ENCODE measurements at regions not wholly inside any gene's neighbourhood (a gene's known extent, or its start where the extent isn't known, plus 50 kb on each side); places are given as distances from the start of the nearest gene placed in this dataset.
A peak's percentile ranks its signal among the peaks of the same experiment; 100 is the strongest.

DNA sequence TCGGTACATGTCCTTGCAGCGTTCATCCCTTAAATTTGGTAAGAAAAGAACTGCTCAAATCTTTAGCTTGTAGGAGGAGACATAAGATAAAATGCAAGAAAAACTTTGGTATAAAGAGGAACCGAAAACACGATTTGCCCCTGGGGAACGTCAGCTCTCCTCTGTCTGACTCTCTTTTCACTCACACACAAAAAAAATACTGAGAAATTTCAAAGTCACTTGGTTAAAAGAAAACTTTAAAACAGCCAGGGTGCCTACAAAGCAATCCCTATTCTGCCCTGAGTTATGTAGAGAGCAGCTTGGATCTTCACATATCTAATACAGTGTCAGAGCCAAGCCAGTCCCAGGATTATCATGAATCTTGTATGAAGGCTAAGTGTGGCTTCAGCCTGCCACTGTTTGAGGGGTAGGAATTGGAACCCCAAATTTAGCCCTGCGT is 248.5 kb upstream of the CXXC4 start:
- Histone ChIP-seq H3K4me3 (no peak overlapping the region), H3K36me3 (no peaks in the 10 kb centered on the region), H3K9me3 (no peaks in the 10 kb centered on the region), H3K27me3 (no peaks in the 10 kb centered on the region)
- DNase-seq = no peak

DNA sequence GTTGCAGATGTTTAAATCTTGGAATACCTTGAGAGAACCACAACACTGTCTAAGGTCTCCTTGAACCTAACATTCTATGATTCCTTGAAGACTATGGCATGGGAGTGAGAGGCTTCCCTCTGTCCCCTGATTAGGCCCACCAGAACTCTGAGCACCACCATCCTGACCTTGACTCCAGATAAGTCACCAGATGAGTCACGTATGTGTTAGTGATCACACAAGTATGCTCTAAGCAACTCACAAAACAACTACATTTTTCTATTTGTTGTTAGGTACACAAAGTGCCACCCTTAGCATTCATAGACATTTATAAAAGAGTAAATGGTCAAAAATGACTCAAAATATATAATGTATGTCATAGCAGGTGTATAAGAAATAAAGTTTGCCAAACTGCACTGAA is 252.9 kb upstream of the CXXC4 start:
- no peaks in the 10 kb centered on the region for H3K27me3 ChIP-seq
- H3K9me3 ChIP-seq = no peaks in the 10 kb centered on the region
- H3K4me3 ChIP-seq = no peak overlapping the region
- DNase-seq = no peak
- no peaks in the 10 kb centered on the region for H3K36me3 ChIP-seq

DNA sequence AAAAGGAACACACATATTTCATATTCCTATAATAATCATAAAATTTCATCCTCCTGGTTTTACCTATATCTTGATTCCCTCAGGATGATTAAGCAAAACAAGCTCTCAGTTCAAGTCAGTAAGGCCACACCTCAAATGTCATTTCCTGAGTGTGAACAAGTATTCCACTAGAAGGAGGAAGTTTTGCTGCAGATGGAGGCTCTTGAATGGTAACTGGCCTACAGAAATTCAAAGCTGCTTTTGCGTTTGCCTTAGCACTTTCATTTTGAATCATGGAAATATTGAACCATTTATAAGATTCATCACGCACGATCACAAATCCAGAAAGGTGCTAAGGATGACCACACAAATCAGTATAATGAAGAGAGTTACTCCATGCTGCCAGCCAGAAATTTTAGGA is 254.4 kb upstream of the CXXC4 start:
- Histone ChIP-seq H3K4me3 (no peak overlapping the region), H3K9me3 (no peaks in the 10 kb centered on the region), H3K36me3 (no peaks in the 10 kb centered on the region), H3K27me3 (no peaks in the 10 kb centered on the region)
- DNase-seq = no peak

DNA sequence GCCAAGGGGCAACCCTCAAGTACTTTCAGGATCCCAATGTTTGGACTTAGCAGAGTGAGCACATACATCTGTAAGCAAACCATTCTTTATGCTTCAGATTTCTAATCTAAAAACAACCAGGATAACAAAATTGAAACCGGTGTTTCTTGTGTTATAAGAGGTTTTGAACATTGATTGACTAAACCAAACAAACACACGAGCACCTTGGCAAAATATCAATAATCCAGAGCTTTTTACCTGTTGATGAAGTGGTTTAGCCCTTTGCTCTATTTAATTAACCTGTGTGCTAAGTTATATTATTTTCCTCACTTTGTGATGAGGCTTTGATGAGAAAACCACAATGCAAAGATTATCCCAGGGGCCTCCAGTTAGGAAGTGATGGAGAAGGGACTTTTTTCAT is 255.3 kb upstream of the CXXC4 start:
- Histone ChIP-seq H3K4me3 (no peak overlapping the region), H3K36me3 (no peaks in the 10 kb centered on the region)

DNA sequence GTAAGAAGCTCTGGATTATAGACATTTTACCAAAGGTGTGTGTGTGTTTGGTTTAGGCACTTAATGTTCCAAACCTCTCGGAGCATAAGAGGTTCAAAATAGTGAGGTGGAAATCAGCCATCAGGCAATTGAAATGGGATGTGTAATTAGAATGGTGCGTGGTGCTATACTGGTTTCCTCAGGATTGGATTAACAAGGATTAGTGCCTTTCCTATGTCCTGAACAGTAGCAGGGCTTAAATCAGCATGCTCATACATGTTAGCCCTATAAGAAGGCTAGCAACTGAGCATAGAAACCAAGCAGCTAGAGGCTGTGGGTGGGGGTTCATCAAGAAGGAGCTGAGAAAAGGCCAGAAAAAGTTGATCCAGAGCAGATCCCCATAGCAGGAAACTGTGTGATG is 256.8 kb upstream of the CXXC4 start:
- Histone ChIP-seq H3K9me3 (no peaks in the 10 kb centered on the region), H3K4me3 (no peak overlapping the region), H3K27me3 (no peaks in the 10 kb centered on the region), H3K36me3 (no peaks in the 10 kb centered on the region)
- no peak for DNase-seq

More for the DNA sequence above, 255.3 kb upstream of the CXXC4 start:
- no peak for DNase-seq
- Histone ChIP-seq H3K27me3 (no peaks in the 10 kb centered on the region), H3K9me3 (no peaks in the 10 kb centered on the region)

DNA sequence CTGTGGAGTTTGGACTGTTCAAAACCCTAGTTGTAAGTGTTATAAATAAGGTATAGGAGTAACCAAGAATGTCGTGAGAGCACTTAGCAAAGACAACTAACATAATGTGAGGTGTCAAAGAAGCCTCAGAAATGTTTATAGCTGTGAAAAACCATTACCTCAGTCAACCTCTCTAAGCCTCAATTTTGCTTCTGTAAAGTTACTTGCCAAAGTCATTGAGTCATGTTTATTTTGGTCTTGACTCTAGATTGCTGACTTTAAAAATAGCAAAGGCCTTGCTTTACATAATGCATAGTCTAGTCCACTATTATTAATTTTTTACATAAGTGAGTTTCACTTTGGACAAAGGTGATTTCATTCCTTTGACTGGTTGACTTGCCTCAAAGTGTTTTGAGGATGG is 257.6 kb upstream of the CXXC4 start:
- Histone ChIP-seq H3K36me3 (no peaks in the 10 kb centered on the region), H3K27me3 (no peaks in the 10 kb centered on the region), H3K9me3 (no peaks in the 10 kb centered on the region), H3K4me3 (no peak overlapping the region)
- DNase-seq = no peak

DNA sequence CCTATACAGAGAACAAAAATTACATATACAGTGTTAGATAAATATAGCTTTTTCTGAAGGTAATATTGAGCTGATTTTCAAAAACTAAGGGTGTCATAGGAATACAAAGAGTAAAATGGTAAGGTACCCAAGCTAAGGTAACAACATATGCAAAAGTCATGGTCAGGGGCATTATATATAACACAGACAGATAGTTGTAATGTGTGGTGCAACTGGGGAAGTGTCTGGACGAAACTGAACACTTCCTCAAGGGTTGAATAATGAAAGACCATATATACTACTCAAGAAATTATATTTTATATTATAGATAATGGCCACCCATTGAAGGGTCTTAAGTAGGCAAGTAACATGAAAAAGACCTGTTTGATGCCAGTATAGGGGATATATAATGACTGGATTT is 262.1 kb upstream of the CXXC4 start:
- no peak overlapping the region for H3K4me3 ChIP-seq
- DNase-seq = no peak
- H3K27me3 ChIP-seq = no peaks in the 10 kb centered on the region
- H3K36me3 ChIP-seq = no peaks in the 10 kb centered on the region
- H3K9me3 ChIP-seq = no peaks in the 10 kb centered on the region

DNA sequence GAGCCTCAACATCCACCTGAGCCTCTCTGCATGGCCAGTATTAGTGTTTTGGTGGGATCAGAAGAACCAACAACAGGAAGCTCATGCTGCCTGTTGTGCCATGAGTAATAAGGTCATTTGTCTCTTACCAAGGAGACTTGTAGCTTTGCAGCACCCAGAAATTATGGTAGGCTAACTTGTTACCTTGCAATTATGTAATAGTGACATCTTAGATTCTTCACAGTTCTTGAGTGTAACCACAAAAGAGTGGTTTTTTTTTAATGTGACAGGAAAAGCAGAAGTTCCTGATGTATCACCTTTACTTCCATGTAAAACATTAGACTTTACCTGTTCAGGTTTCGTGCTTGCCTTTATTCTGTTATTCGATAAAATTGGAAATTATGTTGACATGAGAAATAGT is 263.9 kb upstream of the CXXC4 start:
- H3K9me3 ChIP-seq = no peaks in the 10 kb centered on the region
- no peak overlapping the region for H3K4me3 ChIP-seq
- no peaks in the 10 kb centered on the region for H3K27me3 ChIP-seq
- H3K36me3 ChIP-seq = no peaks in the 10 kb centered on the region
- DNase-seq = no peak

DNA sequence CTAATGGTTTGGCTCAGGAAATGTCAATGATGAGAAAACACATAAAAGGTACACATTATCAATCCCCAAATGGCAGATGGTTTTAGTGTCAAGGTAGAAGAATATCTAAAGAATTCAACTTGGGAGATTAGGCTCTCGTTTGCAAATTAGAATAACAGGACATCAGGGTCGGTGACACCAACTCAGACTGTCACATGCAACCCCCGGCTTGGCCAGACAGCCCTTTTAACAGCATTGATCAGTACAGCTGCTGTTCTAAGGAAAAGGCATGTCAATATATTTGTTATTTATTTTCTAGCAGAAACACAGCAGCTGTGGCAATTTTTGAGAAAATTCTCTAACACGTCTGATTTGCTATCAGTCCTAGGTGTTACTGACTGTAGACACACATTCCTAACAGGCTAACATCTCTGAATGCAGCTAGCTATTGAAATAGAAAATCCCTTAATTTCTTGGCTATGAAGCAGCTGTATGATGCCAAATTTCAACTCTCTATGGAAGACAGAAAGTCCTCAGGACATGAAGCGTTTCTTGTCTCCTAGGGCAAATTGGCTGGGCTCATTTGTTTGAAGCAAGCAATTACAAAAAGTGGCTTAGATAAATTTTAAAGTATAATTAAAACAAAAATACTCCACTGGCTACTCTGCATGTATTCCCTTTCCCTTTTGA is 269.0 kb upstream of the CXXC4 start:
- Histone ChIP-seq H3K9me3 (no peaks in the 10 kb centered on the region), H3K4me3 (no peak overlapping the region), H3K36me3 (no peaks in the 10 kb centered on the region), H3K27me3 (no peaks in the 10 kb centered on the region)
- DNase-seq = no peak

DNA sequence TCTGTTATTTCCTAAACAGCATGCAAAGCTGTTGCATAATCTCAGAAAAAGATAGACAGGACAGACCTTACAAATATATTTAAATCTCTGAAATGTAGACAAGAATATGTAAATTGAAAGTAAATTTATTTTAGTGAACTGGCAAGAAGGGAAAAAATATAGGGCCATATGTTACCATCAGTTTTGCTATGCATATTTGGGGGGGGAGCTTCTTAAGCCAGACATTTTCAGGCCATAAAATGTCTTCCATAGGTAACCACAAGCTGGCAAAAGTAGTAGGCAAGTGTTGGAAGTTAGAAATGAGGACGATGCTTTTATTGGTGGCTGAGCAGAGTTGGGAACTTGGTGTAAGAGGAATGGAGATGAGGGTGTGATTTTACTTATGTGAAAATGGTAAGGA is 272.0 kb upstream of the CXXC4 start:
- no peak for DNase-seq
- no peaks in the 10 kb centered on the region for H3K36me3 ChIP-seq
- no peak overlapping the region for H3K4me3 ChIP-seq
- H3K9me3 ChIP-seq = no peaks in the 10 kb centered on the region
- H3K27me3 ChIP-seq = no peaks in the 10 kb centered on the region

DNA sequence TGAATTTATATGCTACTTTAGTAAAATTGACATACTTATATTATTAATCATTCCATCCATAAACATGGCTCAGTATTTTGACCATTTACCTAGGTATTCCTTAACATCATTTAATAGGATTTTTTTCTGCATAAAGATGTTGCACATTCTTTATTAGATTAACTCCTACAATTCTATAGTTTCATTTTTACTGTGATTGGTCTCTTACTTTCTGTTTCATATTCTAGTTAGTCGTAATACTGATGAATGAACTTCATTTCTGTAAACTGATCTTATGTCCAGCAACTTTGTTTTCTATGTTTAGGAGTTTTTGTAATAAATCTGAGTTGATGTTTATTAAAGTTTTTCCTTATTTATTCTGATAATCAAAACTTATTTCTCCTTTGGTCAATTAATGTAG is 278.2 kb upstream of the CXXC4 start:
- no peaks in the 10 kb centered on the region for H3K27me3 ChIP-seq
- H3K4me3 ChIP-seq = no peak overlapping the region
- H3K36me3 ChIP-seq = no peaks in the 10 kb centered on the region
- no peak for DNase-seq
- no peaks in the 10 kb centered on the region for H3K9me3 ChIP-seq

DNA sequence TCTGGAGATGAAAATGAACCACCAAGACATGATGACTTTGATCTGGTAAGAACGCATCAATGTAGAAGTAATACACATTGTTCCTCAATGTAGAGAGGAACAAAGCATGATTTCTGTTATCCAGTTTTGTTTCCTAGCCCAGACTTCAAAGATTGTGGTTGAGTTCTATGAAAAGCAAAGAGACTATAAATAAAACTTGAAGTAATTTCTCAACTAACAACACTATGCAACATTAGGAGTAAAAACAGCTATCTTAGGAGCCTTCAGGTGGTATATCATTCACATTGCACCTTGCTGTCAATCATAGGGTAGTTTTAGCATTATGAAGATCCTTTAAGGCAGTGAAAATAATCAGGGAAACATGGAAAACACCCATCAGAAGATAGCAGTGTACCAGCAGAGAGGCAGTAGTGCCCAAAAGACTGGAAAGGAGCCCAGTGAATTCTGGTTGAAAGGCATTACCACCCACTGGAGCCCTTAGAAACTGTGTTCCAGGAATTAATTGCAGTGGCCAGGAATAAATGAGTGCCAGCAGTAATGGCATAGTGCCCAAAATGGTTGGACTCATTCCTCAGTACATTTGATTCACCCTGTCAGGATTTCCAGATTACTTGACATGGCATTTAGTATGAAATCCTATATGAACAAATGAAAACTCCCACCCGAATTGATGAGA is 300.7 kb upstream of the CXXC4 start:
- H3K27me3 ChIP-seq = no peaks in the 10 kb centered on the region
- H3K36me3 ChIP-seq = no peaks in the 10 kb centered on the region
- H3K4me3 ChIP-seq = no peak overlapping the region
- H3K9me3 ChIP-seq = no peaks in the 10 kb centered on the region
- peak; percentile 3 for DNase-seq

DNA sequence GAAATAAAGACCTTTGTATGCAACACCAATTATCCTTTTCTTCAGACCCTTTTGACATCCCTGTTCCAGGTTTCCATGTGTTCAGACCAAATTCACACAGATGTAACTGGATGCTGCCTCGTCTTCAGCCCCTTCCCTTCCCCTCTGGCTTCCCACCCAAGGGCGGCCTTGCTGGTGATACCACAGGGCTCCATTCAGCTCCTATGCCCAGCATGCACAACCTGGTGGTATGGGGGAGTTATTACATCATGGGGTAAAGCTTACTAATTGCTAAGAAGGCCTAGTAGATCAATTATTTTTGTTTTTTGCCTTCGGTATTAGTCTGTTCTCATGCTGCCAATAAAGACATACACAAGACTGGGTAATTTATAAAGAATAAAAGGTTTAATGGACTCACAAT is 317.0 kb upstream of the CXXC4 start:
- no peaks in the 10 kb centered on the region for H3K27me3 ChIP-seq
- H3K9me3 ChIP-seq = no peaks in the 10 kb centered on the region
- no peak for DNase-seq
- no peak overlapping the region for H3K4me3 ChIP-seq
- no peaks in the 10 kb centered on the region for H3K36me3 ChIP-seq

DNA sequence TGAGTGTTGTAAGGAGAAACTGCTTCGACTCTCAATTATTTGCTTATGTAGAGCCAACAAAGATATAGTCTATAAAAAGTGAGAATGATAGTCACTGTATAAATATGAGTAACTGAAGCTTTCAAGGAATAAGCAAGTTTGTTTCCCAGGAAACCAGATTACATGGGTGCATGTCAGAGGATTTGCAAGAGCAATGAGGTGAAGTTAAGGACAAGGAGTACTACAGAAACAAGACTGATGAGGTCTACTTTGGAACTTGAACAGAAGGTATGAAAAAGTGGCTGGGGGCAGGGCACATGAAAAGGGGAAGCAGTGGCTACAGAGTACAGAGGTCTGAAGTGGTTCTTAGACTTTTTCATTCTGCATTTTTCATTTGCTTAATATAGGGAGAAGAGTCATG is 321.0 kb upstream of the CXXC4 start:
- Histone ChIP-seq H3K36me3 (no peaks in the 10 kb centered on the region), H3K9me3 (no peaks in the 10 kb centered on the region), H3K27me3 (no peaks in the 10 kb centered on the region), H3K4me3 (no peak overlapping the region)
- DNase-seq = no peak

DNA sequence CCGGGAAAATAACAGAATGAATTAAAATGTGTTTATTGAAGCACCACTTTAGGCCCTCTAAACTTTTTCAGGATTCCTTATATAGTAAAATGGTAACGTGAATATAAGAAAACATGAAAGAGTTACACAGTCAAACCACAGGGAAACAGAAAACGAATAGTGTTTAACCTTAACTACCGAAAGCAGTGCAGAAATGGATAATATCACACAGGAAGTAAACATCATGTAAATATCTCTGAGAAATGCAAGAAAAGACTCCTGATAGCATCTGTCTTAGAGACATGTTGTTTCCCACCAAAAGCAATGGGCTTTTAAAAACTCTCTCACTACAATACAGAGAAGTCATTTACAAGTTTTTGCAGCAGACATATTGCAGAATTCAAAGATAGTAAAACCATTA is 323.9 kb upstream of the CXXC4 start:
- H3K36me3 ChIP-seq = no peaks in the 10 kb centered on the region
- no peaks in the 10 kb centered on the region for H3K9me3 ChIP-seq

DNA sequence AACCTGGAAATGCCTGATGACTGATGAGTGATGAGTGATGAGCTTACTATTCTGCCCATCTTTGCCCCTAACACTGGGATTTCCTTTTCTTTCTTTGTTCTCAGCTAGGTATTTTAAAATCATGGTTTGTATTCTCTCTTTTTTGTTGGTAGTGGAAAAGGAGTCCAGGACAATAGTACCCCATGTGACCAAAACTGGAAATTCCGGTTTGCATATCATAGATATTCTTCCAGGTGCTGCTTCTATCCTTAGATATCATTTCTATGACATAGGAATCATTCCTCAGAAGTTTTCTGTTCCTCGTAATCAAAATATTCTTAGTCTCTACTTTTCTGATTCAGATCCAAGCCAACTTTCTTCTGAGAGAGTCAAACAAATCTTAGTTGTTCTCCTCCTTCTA is 320.5 kb upstream of the TET2 start:
- Histone ChIP-seq H3K9me3 (no peaks in the 10 kb centered on the region), H3K27me3 (no peaks in the 10 kb centered on the region), H3K4me3 (no peak overlapping the region), H3K36me3 (no peaks in the 10 kb centered on the region)
- no peak for DNase-seq

More for the DNA sequence above, 323.9 kb upstream of the CXXC4 start:
- no peak for DNase-seq
- Histone ChIP-seq H3K4me3 (no peak overlapping the region), H3K27me3 (no peaks in the 10 kb centered on the region)

DNA sequence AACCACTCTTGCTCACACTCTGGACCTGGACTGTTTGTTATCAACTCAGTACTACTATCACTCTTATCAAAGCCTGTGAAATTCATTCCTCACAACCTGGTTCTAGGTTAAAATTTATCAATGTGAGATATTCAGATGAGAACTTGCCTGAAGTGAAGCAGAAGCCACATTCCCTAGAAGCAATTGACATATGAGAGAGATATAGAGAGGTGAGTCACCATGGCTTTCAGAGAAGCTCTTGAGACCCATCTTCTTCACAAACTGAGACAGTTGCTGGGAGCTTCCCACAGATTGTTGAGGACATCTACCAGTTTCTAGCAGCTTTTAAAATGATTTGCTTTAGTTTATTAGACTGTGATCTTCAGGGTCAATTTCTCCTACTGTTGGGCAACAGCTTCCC is 316.9 kb upstream of the TET2 start:
- H3K27me3 ChIP-seq = no peaks in the 10 kb centered on the region
- DNase-seq = no peak
- H3K4me3 ChIP-seq = no peak overlapping the region
- H3K9me3 ChIP-seq = no peaks in the 10 kb centered on the region
- H3K36me3 ChIP-seq = no peaks in the 10 kb centered on the region

DNA sequence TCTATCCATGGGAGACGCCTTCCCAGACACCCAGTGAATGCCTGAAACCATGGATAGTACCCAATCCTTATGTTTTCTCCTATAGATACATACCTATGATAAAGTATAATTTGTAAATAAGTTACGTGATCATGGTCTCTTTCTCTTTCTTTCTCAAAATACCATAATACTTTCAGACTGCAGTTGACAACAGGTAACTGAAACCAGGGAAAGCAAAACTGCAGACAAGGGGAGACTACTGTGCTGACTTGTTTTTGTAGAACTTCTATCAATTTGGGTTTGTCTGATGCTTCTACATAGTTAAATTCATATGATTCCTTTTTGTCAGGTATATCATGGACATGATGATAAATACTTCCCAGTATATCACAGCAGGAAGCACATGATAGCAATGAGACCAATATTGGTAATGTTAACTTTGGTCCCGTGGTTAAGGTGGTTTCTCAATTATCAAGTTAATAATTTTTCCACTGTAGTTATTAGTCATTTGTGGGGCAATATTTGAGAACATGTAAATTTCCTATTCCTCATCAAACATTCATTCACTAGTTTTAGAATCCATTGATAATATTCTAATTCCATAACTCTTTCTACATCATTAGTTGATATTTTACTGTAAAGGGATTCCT is 298.0 kb upstream of the TET2 start:
- Histone ChIP-seq H3K4me3 (no peak overlapping the region), H3K36me3 (no peaks in the 10 kb centered on the region), H3K9me3 (no peaks in the 10 kb centered on the region), H3K27me3 (no peaks in the 10 kb centered on the region)
- DNase-seq = no peak

Data from MG63 (cell line).